Stimulated activated CD8-positive, alpha-beta memory T cell treated with anti-CD3 and anti-CD28 coated beads, Interleukin-15, amount 100 ng/mL, for 1 hour (primary cell): ENCODE measurements at regions not wholly inside any gene's neighbourhood (a gene's known extent, or its start where the extent isn't known, plus 50 kb on each side); places are given as distances from the start of the nearest gene placed in this dataset.

Source experiments
- DNase-seq: peaks from one replicate; pipeline ENCODE4 v3.0.0-alpha.2; 2020; ENCODE audit warnings: low read depth

GRCh38 chr3:59698091-59698490 is 648.3 kb upstream of the CFAP20DC start:
- no peak for DNase-seq

DNA sequence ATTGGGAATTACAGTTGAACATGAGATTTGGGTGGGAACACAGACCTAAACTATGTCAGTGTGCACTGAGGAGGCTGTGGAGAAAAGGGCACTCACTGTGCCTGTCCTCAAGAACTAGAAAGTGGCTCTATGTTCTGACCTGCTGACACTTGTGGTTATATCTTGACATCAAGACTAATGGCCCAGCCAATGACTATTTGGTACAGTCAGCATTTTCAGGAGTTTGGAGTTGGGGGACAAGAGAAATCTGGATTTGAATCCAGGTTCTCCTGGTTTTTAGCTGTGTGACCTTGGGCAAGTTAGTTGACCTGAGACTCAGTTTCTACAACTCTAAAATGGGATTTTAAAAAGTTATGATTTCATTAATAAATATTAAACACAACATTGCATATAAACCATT is 647.0 kb upstream of the CFAP20DC start:
- DNase-seq: no peak

DNA sequence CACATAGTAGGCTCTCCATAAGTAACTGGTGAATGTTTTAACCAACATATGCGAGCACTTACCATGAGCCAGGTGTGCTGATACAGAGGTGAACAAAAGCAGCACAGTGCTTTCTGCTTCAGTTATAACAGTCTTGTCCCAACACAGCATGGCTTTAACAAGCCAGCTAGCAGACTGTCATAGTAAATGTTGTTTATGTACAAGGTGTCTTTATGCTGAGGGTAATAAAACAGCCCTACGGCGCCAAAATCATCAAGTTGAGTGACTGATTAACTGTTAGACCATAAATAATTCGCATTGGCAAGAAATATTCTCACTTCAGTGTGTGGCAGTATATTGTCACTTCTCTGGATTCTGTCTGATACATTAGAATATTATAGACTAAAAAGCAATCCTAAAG is 646.0 kb upstream of the CFAP20DC start:
- no peak for DNase-seq

- no peak for DNase-seq
Observed at GRCh38 chr3:59692117-59692516, 642.3 kb upstream of the CFAP20DC start.

- no peak for DNase-seq
Observed at GRCh38 chr3:59690886-59691285, 641.1 kb upstream of the CFAP20DC start.

DNA sequence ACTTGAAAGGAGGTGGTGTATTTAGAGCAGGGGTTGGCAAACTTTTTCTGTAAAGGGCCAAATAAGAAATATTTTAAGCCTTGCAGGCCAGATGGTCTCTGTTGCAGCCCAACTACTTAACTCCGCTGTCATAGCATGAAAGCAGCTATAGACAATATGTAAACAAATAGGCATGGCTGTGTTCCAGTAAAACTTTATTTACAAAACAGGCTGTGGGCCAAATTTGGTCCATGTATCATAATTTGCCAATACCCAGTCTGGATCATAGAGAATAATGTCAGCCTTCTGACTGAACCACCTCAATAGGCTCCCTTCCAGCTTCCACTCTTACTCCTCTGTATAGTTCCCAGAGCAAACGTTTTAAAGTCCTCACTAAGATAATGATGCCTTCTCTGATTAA is 638.8 kb upstream of the CFAP20DC start:
- DNase-seq: no peak

DNA sequence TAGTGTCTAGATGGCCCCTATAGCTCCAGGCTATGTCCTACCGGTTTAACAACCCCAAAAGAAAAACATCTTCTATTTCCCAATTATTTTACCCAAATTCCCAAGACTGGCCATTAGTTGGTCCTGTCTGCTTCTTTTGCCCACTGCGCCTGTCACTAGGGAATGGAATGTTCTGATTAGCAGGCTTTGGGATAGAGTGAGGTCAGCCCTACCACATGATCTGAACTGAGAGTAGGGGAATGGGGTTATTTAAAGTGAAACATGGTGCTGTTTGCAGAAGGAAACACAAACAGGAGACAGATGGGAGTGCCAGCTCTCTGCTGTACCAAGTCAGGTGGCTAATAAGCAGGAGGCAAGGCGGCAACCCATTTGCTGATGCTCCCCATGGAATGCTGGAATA is 635.6 kb upstream of the CFAP20DC start:
- DNase-seq: no peak

DNA sequence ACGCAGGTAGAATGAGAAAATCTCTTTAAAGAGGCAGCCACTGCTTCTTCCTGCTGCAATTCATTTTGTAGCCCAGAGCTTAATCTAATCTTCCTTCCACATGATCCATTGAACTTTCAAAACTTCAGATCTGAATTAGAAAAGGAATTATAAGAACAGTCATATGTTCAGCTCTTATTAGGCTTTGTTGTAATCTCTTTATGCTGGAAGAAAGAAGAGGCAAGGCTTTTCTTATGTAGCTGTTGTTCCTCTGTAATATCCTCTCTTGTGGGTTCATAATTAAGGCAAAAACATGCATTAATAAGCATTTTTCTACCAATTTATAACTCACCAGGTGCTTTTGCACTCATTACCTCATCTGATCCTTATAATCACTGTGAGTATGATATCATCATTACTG is 634.9 kb upstream of the CFAP20DC start:
- DNase-seq: no peak

DNA sequence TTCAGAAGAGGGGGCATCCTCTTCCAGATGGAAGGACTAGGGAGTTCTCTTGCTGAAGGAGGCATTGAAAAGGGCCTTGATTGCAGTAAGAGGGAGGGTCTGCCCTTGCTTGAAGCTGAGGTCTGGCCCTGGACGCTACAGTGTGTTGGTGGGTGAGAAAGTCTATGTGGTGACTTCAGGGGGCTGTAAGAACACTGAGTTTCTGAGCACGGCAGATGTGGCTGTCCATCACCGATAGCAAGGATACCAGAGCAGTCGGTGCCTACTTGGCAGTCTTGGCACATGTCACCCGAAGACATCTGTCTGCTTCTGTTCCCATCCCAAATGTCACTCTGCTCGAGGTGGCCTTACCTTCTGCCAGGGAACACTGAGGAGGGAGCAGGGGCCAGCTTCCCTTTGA is 631.1 kb upstream of the CFAP20DC start:
- no peak for DNase-seq

- no peak for DNase-seq
Observed at GRCh38 chr3:59677747-59678702, 628.2 kb upstream of the CFAP20DC start.

GRCh38 chr3:59675495-59675894 is 625.7 kb upstream of the CFAP20DC start:
- no peak for DNase-seq

GRCh38 chr3:59663076-59663850 is 613.4 kb upstream of the CFAP20DC start:
- DNase-seq: no peak

DNA sequence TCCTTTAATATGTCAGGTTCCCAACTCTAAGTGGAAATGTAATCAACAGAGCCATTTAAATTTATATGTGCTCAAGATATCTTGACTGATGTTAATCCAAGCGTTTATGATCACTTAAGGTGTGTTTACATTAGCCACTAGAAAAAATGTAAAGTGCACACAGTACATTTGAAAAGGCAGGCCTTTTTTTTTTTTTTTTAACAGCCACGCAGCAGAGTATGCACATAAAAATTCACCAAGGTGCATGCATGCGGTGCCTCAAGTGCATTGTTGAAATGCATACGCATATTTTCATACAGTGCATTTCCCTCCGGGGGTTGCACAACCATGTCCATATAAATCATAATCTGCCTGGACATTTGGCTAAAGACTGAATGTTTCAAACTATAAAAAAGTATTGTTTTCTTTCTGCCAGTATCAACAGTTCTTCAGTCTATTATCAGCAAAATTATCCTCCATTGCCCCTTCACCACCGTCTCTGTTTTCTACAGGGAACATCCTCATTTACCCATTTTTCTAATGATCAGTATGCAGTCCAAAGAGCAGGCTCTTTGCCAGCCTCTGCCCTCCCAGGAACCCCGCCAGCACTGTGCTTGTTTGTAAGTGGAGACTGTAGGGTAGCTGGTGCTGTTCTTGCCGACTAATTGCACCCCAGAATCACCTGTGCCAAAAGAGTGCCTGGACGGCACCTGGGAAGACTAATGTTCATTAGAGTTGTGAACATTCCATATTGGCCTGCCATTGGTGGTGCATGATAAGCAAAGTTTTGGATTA is 611.2 kb upstream of the CFAP20DC start:
- DNase-seq: no peak

- DNase-seq: no peak
Observed at GRCh38 chr3:59660376-59660775, 610.6 kb upstream of the CFAP20DC start.

DNA sequence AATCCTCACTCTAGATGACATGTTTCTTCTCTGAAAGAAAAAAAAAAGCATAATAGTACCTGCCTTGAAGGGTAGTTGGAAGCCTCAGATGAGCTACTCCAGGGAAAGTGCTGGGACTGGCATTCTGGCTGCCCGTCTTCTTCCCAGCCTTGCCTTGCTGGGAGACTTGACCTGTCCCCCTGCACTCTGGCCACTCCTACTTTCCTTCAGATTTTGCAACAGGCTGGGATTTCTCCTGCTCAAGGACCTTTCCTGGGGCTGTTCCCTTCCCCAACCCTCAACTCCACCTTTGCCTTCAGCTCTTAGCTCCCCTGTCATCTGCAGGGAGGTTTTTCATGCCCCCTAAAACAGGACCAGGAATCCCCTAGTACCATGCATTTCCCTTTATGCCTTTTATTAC is 609.9 kb upstream of the CFAP20DC start:
- DNase-seq: no peak

GRCh38 chr3:59658866-59659265 is 609.0 kb upstream of the CFAP20DC start:
- DNase-seq: no peak

- DNase-seq: no peak
Observed at GRCh38 chr3:59658274-59658673, 608.4 kb upstream of the CFAP20DC start.

GRCh38 chr3:59655418-59656015 is 605.7 kb upstream of the CFAP20DC start:
- no peak for DNase-seq

DNA sequence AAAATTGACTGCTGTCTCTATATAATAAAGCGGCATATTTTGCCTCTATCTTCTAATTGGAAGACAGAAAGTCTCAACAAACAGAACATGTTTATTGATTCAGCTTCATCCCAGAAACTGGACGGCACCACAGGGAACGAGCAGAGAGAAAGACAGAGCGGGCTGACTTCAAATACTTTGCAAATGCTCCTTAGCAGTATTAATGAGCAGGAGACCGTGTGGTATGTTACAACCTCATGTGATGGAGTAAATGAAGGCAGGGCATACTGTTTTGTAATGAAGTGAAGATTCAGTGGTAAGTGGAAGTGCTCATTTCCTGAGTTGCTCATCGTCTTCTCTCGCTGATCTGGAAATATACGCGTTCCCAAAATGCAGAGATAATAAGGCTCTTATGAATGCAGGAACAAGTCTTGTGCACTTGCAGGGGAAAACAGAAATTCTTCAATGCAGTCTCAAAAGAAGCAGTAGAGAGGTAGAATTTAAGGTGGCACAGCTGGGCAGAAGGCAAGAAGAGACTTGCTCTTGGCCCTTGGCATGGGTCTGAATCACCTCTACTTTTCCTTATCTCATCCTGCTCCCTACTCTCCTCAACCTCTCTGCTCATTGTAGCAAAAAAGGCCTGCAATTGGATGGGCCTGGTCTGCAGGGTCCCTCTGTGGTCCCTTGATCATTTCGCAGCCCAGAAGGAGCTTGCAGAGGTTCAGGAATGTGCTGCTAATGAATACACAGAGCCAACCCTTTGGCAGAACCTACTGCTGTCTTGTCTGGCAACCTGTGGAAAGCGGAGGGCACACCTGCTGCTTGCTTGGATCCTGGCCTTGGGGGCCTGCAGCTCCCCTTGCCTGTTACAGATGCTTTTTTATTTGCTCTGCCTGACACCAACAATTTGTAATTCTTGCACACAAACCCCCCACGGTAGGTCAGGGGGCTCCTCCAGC is 604.9 kb upstream of the CFAP20DC start:
- no peak for DNase-seq

- no peak for DNase-seq
Observed at GRCh38 chr3:59654123-59654479, 604.3 kb upstream of the CFAP20DC start.
